Caco-2 (cell line): ENCODE measurements at regions not wholly inside any gene's neighbourhood (a gene's known extent, or its start where the extent isn't known, plus 50 kb on each side); places are given as distances from the start of the nearest gene placed in this dataset.

Experiments
- BruUV-seq: library from RNA; stranded (reverse); fragments of 400-500 nt; replicated peaks from 2 replicates; lab custom pipeline; 2021; lab: Mats Ljungman, UMichigan
- CTCF ChIA-PET: fragments of 300-600 bp; sonication (Branson Sonifier 250); formaldehyde crosslinking; loops from one replicate; lab custom pipeline; 2022; ENCODE audit warnings: antibody characterized with exemption; lab: Charles Lee
- POLR2A ChIA-PET: fragments of 300-600 bp; sonication (Branson Sonifier 250); formaldehyde crosslinking; loops from one replicate; lab custom pipeline; 2022; ENCODE audit warnings: antibody characterized with exemption; lab: Charles Lee
- DNase-seq, 2 experiments: peaks; one replicate each; pipeline versions ENCODE4 v3.0.0 to v3.0.0-alpha.2; 2020 to 2022
- H3K27me3 ChIP-seq: replicated peaks from 2 replicates; pipeline ENCODE4 v1.6.0; 2011; ENCODE audit warnings: low read length; ENCODE audit not compliant: control insufficient read depth, insufficient read depth
- H3K36me3 ChIP-seq: 2 replicates; pipeline ENCODE4 v1.5.1; 2011; ENCODE audit warnings: low read length; ENCODE audit not compliant: control insufficient read depth, insufficient read depth
- H3K4me1 ChIP-seq: fragments of 250-450 bp; sonication (Bioruptor Pico); 2 replicates; pipeline ENCODE4 v1.5.1; 2020; ENCODE audit warnings: mild to moderate bottlenecking
- H3K4me3 ChIP-seq: 2 replicates; pipeline ENCODE4 v1.5.1; 2011; ENCODE audit warnings: low read depth, mild to moderate bottlenecking, control low read depth, low read length
- H3K9me3 ChIP-seq: fragments of 250-450 bp; sonication (Bioruptor Pico); 2 replicates; pipeline ENCODE4 v1.5.1; 2020; ENCODE audit warnings: mild to moderate bottlenecking, moderate library complexity
- H3K27ac Mint-ChIP-seq: one replicate; pipeline ENCODE4 v1.8.0; 2022; ENCODE audit warnings: mixed read lengths; ENCODE audit not compliant: unreplicated experiment
- H3K27me3 Mint-ChIP-seq: one replicate; pipeline ENCODE4 v1.8.0; 2022; ENCODE audit warnings: mixed read lengths; ENCODE audit not compliant: insufficient read depth, unreplicated experiment
- H3K36me3 Mint-ChIP-seq: one replicate; pipeline ENCODE4 v1.8.0; 2022; ENCODE audit warnings: mild to moderate bottlenecking, mixed read lengths; ENCODE audit not compliant: insufficient read depth, unreplicated experiment
- H3K4me1 Mint-ChIP-seq: one replicate; pipeline ENCODE4 v1.8.0; 2022; ENCODE audit warnings: low read depth, mixed read lengths; ENCODE audit not compliant: unreplicated experiment
- H3K4me3 Mint-ChIP-seq: one replicate; pipeline ENCODE4 v1.8.0; 2022; ENCODE audit warnings: mild to moderate bottlenecking, moderate library complexity, mixed read lengths; ENCODE audit not compliant: unreplicated experiment
- H3K9me3 Mint-ChIP-seq: one replicate; pipeline ENCODE4 v1.8.0; 2022; ENCODE audit warnings: mixed read lengths; ENCODE audit not compliant: unreplicated experiment
- intact Hi-C: fragments of 100-400 bp; cut with micrococcal nuclease; formaldehyde crosslinking; loops from one replicate; pipeline ENCODE4 v1.10.0; 2022; ENCODE audit not compliant: unreplicated experiment
- TF ChIP-seq, protein P1 (sequence below), 2 experiments: fragments of 200-600 bp in 1 of 2; IDR thresholded peaks; 1 replicate in 1 of 2; 2 replicates in 1 of 2; pipeline versions ENCODE4 v1.5.1 to v1.8.0; 2011 to 2022; ENCODE audit warnings: antibody characterized with exemption in 1 of 2, control low read depth in 1 of 2, inconsistent platforms in 1 of 2, low read depth in 1 of 2, low read length in 1 of 2, mild to moderate bottlenecking in 1 of 2, moderate library complexity in 1 of 2; ENCODE audit not compliant: insufficient read depth in 1 of 2, severe bottlenecking in 1 of 2, unreplicated experiment in 1 of 2

DNA sequence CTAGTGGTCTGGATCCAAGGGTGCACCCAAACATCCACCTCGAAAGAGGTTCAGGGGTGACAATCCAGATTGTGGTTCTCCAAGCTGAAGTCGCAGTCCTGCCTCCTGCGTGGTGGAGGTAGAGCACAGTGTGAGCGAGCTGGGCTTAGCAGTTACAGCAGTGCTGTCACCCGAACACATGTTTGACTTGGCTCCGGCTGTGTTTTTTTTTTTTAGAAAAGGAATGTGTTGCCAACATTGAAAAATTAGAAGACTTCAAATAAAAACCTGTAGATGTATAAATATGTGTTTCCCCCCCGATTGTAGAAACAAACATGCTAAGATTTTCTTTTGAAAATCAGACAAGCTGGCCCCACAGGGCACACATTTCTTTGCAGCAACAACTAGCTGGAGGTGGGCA is 530.8 kb downstream of the SHQ1 start:
- BruUV-seq: no TSS peak
- Mint-ChIP-seq H3K4me1 (no peaks in the 10 kb centered on the region), H3K4me3 (no peak overlapping the region), H3K9me3 (peaks cover 10% of the 10 kb centered on the region), H3K27ac (no peak overlapping the region), H3K36me3 (no peaks in the 10 kb centered on the region), H3K27me3 (no peaks in the 10 kb centered on the region)
- DNase-seq: no peak
- intact Hi-C loops: no loop called here
- no peaks in the 10 kb centered on the region for H3K27me3 ChIP-seq
- H3K4me1 ChIP-seq: no peaks in the 10 kb centered on the region
- no peaks in the 10 kb centered on the region for H3K9me3 ChIP-seq
- no peak overlapping the region for H3K4me3 ChIP-seq
- CTCF ChIA-PET: no interaction called here
- POLR2A ChIA-PET: no interaction called here
- TF ChIP-seq, protein P1, sequence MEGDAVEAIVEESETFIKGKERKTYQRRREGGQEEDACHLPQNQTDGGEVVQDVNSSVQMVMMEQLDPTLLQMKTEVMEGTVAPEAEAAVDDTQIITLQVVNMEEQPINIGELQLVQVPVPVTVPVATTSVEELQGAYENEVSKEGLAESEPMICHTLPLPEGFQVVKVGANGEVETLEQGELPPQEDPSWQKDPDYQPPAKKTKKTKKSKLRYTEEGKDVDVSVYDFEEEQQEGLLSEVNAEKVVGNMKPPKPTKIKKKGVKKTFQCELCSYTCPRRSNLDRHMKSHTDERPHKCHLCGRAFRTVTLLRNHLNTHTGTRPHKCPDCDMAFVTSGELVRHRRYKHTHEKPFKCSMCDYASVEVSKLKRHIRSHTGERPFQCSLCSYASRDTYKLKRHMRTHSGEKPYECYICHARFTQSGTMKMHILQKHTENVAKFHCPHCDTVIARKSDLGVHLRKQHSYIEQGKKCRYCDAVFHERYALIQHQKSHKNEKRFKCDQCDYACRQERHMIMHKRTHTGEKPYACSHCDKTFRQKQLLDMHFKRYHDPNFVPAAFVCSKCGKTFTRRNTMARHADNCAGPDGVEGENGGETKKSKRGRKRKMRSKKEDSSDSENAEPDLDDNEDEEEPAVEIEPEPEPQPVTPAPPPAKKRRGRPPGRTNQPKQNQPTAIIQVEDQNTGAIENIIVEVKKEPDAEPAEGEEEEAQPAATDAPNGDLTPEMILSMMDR (IDR thresholded peaks at IDR 0.05; ENCODE audit: insufficient read depth in 1 of 2, low read depth in 1 of 2, low read length in 1 of 2, severe bottlenecking in 1 of 2, unreplicated experiment in 1 of 2): no peak
- H3K36me3 ChIP-seq: no peaks in the 10 kb centered on the region

DNA sequence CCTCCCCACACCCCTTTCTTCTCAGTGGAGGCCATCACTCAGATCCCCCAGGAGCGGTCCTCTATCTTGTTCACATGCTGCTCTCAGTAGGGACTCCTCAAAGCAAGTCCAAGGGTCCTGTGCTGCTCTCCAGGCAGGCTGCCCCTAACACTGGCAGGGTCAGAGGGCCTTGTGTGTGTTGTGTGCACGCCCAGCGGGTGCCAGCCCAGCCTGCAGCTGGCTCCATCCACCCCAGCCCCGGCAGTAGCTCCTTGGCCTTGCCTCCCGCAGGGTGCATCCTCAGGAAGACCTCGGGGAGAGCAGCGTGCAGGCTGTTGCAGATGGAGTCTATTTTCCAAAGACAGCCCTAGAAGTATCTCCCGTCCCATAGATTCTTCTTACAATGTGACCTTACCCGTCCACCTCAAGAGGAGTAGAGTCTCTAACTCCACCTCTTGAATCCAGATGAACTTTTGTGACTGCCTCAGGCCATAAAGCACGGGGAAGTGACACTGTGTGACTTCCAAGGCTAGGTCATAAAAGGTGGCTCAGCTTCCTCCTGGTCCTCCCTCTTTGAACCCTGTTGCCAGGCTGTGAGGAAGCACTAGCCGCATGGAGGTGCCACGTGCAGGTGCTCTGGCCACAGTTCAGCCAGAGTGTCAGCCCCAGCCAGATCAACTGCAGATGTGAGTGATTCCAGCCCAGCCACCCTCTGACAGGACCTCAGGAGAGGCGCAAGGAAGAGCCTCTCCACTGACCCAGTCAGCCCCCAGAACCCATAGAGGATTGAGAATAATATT is 531.6 kb downstream of the SHQ1 start:
- ChIA-PET POLR2A (no interaction called here), CTCF (no interaction called here)
- H3K4me1 ChIP-seq: no peaks in the 10 kb centered on the region
- H3K36me3 ChIP-seq: no peaks in the 10 kb centered on the region
- Mint-ChIP-seq H3K36me3 (no peaks in the 10 kb centered on the region), H3K27ac (no peak overlapping the region), H3K9me3 (peaks cover 10% of the 10 kb centered on the region), H3K27me3 (no peaks in the 10 kb centered on the region), H3K4me3 (no peak overlapping the region), H3K4me1 (no peaks in the 10 kb centered on the region)
- no peak for DNase-seq
- TF ChIP-seq, protein P1 (IDR thresholded peaks at IDR 0.05; ENCODE audit: insufficient read depth in 1 of 2, low read depth in 1 of 2, low read length in 1 of 2, severe bottlenecking in 1 of 2, unreplicated experiment in 1 of 2): no peak
- H3K27me3 ChIP-seq: no peaks in the 10 kb centered on the region
- no TSS peak for BruUV-seq
- H3K4me3 ChIP-seq: no peak overlapping the region
- H3K9me3 ChIP-seq: no peaks in the 10 kb centered on the region
- intact Hi-C loops: no loop called here

DNA sequence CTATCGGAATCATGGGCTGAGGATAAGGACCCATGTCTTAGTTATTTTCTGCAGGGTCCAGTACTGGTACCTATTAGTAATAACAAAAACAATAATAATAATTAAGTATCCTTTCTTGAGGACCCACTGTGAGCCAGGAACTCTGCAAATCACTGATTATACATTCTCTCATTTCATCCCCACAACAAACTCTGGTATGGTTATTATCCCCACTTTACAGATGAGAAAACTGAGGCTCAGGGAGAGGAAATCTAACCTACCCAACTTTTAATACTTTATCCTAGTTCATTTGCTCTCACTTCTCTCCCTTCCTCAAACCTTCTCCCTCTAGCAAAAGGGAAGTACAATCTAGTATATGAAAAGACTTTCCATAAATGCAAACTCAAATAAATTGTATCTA is 528.4 kb upstream of the PROK2 start:
- CTCF ChIA-PET: no interaction called here
- no peak overlapping the region for H3K4me3 ChIP-seq
- no peaks in the 10 kb centered on the region for H3K36me3 Mint-ChIP-seq

More for the DNA sequence above, 528.4 kb upstream of the PROK2 start:
- Histone ChIP-seq H3K9me3 (no peaks in the 10 kb centered on the region), H3K4me1 (no peaks in the 10 kb centered on the region), H3K36me3 (no peaks in the 10 kb centered on the region), H3K27me3 (no peaks in the 10 kb centered on the region)
- Mint-ChIP-seq H3K9me3 (peaks cover 10% of the 10 kb centered on the region), H3K27ac (no peak overlapping the region), H3K27me3 (no peaks in the 10 kb centered on the region), H3K4me3 (no peak overlapping the region), H3K4me1 (no peaks in the 10 kb centered on the region)
- BruUV-seq: no TSS peak
- TF ChIP-seq, protein P1 (IDR thresholded peaks at IDR 0.05; ENCODE audit: insufficient read depth in 1 of 2, low read depth in 1 of 2, low read length in 1 of 2, severe bottlenecking in 1 of 2, unreplicated experiment in 1 of 2): no peak
- intact Hi-C loops: no loop called here
- no peak for DNase-seq
- POLR2A ChIA-PET: no interaction called here
